Panc1 (cell line): ENCODE measurements at regions not wholly inside any gene's neighbourhood (a gene's known extent, or its start where the extent isn't known, plus 50 kb on each side); places are given as distances from the start of the nearest gene placed in this dataset.

ENCODE experiments used
- POLR2AphosphoS5 ChIP-seq: IDR thresholded peaks from 2 replicates; pipeline ENCODE4 v1.6.1; 2012; ENCODE audit warnings: mild to moderate bottlenecking, low read depth, low read length, moderate library complexity
- SIN3A ChIP-seq: IDR thresholded peaks from 2 replicates; pipeline ENCODE4 v1.6.1; 2012; ENCODE audit warnings: low read depth, mild to moderate bottlenecking, low read length, moderate library complexity, borderline replicate concordance; ENCODE audit not compliant: insufficient read depth
- TF ChIP-seq, protein P1 (sequence below): fragments of 450-650 bp; IDR thresholded peaks from 2 replicates; pipeline ENCODE4 v1.5.1; 2017; ENCODE audit warnings: mild to moderate bottlenecking

DNA sequence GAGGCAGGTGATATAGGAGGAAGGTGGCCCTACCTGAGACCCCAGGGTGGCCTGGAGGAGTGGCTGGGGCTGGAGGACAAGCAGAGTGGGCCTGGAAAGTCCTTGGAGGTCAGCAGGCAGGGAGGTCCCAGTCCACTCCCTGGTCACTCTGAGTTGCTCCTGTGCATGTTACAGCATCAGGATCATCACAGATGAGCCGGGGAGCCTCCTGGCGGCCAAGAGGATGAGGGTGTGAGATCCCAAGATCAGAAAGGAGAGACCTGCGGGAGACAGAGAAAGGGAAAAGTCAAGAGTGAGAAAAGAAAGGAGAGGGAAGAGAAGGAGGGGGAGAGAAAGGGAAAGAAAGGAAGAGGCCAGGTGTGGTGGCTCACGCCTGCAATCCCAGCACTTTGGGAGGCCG is 71.7 kb downstream of the MRM1 start:
- TF ChIP-seq, protein P1, sequence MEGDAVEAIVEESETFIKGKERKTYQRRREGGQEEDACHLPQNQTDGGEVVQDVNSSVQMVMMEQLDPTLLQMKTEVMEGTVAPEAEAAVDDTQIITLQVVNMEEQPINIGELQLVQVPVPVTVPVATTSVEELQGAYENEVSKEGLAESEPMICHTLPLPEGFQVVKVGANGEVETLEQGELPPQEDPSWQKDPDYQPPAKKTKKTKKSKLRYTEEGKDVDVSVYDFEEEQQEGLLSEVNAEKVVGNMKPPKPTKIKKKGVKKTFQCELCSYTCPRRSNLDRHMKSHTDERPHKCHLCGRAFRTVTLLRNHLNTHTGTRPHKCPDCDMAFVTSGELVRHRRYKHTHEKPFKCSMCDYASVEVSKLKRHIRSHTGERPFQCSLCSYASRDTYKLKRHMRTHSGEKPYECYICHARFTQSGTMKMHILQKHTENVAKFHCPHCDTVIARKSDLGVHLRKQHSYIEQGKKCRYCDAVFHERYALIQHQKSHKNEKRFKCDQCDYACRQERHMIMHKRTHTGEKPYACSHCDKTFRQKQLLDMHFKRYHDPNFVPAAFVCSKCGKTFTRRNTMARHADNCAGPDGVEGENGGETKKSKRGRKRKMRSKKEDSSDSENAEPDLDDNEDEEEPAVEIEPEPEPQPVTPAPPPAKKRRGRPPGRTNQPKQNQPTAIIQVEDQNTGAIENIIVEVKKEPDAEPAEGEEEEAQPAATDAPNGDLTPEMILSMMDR: no peak
- TF ChIP-seq POLR2AphosphoS5 (no peak), SIN3A (no peak)
